Dedifferentiated amniotic fluid mesenchymal stem cell (primary cell): ENCODE measurements at regions not wholly inside any gene's neighbourhood (a gene's known extent, or its start where the extent isn't known, plus 50 kb on each side); places are given as distances from the start of the nearest gene placed in this dataset.
A peak's percentile ranks its signal among the peaks of the same experiment; 100 is the strongest.
"Not testable (repeated sequence)": the region's sequence is repeated elsewhere in the genome, so short reads cannot be mapped to it uniquely, and the experiment has no call there.

Experiments used
- DNase-seq: peaks from one replicate; pipeline ENCODE4 v3.0.0-alpha.2; 2016; ENCODE audit errors: extremely low spot score

GRCh38 chr1:171397851-171398469, 84.0 kb downstream of the FMO4 start:
- no peak for DNase-seq

GRCh38 chr1:171403393-171403792, 81.9 kb upstream of the PRRC2C start:
- peak; percentile 19 for DNase-seq

GRCh38 chr1:171405391-171405714, 80.0 kb upstream of the PRRC2C start:
- no peak for DNase-seq

GRCh38 chr1:171413557-171413956, 71.8 kb upstream of the PRRC2C start:
- DNase-seq: not testable (repeated sequence)

- no peak for DNase-seq
Measured at GRCh38 chr1:171418546-171418945, 66.8 kb upstream of the PRRC2C start.

- DNase-seq: no peak
Measured at GRCh38 chr1:171420810-171421209, 64.5 kb upstream of the PRRC2C start.

GRCh38 chr1:171421413-171422020, 63.8 kb upstream of the PRRC2C start:
- DNase-seq: no peak

GRCh38 chr1:171422511-171422910, 62.8 kb upstream of the PRRC2C start:
- no peak for DNase-seq

- no peak for DNase-seq
Measured at GRCh38 chr1:171424494-171424893, 60.8 kb upstream of the PRRC2C start.

GRCh38 chr1:171426645-171427044, 58.7 kb upstream of the PRRC2C start:
- DNase-seq: no peak

- no peak for DNase-seq
Measured at GRCh38 chr1:171427852-171428471, 57.4 kb upstream of the PRRC2C start.

- DNase-seq: no peak
Measured at GRCh38 chr1:171429137-171429536, 56.2 kb upstream of the PRRC2C start.

GRCh38 chr1:171431994-171432393, 53.3 kb upstream of the PRRC2C start:
- no peak for DNase-seq

GRCh38 chr1:171432473-171432872, 52.9 kb upstream of the PRRC2C start:
- no peak for DNase-seq

- DNase-seq: no peak
Measured at GRCh38 chr1:171433451-171433850, 51.9 kb upstream of the PRRC2C start.

GRCh38 chr1:171434717-171435346, 50.5 kb upstream of the PRRC2C start:
- no peak for DNase-seq
